ENCODE measurements at regions not wholly inside any gene's neighbourhood (a gene's known extent, or its start where the extent isn't known, plus 50 kb on each side); places are given as distances from the start of the nearest gene placed in this dataset.

DNA sequence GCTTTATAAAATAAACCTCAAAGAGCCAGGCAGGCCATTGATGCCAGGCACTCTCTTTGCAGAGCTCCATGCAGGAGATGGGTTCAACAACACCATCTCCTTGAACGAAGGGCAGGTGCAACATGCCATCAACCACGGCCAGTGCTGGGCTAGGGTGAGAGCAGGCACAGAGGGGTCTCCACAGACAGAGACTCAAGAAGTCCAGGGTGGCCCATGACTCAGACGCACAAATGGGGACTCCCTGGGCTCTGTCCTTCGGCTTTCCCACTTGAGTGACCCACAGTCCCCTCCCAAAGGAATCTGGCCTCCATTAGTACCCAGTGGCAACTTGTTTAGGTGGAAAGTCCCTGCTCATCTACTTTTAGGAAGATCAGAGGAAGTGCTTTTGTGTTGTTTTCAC is 124.4 kb upstream of the PZP start:
- TF ChIP-seq, protein P1, sequence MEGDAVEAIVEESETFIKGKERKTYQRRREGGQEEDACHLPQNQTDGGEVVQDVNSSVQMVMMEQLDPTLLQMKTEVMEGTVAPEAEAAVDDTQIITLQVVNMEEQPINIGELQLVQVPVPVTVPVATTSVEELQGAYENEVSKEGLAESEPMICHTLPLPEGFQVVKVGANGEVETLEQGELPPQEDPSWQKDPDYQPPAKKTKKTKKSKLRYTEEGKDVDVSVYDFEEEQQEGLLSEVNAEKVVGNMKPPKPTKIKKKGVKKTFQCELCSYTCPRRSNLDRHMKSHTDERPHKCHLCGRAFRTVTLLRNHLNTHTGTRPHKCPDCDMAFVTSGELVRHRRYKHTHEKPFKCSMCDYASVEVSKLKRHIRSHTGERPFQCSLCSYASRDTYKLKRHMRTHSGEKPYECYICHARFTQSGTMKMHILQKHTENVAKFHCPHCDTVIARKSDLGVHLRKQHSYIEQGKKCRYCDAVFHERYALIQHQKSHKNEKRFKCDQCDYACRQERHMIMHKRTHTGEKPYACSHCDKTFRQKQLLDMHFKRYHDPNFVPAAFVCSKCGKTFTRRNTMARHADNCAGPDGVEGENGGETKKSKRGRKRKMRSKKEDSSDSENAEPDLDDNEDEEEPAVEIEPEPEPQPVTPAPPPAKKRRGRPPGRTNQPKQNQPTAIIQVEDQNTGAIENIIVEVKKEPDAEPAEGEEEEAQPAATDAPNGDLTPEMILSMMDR (IDR thresholded peaks at IDR 0.05; ENCODE audit: low read depth, low read length): no peak
- no peak for TF ChIP-seq EZH2phosphoT487 (IDR thresholded peaks at IDR 0.05; ENCODE audit: low read depth)
